Dermis microvascular lymphatic vessel endothelial cell (primary cell): ENCODE measurements at regions not wholly inside any gene's neighbourhood (a gene's known extent, or its start where the extent isn't known, plus 50 kb on each side); places are given as distances from the start of the nearest gene placed in this dataset.

Experiments
- DNase-seq, 2 donors: peaks; one replicate each; pipeline versions ENCODE4 v3.0.0 to v3.0.0-alpha.2; 2010; ENCODE audit warnings: low read depth in 2 of 2

- peak in 1 of 2 donors; percentile 21 for DNase-seq
Observed at GRCh38 chr3:153028381-153028780, 133.6 kb upstream of the RAP2B start.

DNA sequence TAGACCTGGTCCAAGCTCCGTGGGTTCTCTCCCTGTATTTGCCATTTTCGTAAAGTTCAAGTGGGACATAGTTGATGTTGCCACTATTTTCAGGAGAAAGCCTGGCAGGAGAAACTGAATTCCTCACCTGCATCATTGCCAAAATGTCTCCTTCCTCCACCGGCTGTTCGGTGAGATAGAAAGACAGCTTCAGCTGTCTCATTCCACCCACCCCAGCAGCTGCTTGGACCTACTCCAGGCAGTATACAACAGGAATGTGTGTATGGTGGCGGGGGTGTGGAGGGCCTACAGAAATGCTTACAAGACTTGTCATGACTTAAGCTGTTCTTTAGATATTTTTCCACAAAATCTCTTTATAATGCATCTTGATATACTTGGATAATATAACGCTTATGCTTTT lies 132.7 kb upstream of the RAP2B start:
- peak in 1 of 2 donors; percentile 17 for DNase-seq

DNA sequence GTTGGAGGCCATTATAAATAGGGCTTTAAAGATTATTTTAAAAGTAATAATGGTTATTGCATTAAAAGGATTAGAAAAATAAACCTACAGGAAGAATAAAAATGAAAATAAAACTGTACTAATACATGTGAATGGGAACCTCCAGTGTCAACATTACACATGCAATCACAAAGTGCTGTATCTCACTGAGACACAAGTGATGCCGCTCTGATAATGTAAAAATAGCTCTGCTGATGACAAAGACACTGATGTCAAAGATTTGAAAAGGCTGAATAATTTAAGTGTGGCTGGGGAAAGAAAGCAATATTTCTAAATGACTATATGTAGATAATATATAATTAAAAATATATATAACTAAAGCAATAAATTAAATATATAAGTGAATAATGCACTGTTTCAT lies 129.1 kb upstream of the RAP2B start:
- DNase-seq, result no peak

DNA sequence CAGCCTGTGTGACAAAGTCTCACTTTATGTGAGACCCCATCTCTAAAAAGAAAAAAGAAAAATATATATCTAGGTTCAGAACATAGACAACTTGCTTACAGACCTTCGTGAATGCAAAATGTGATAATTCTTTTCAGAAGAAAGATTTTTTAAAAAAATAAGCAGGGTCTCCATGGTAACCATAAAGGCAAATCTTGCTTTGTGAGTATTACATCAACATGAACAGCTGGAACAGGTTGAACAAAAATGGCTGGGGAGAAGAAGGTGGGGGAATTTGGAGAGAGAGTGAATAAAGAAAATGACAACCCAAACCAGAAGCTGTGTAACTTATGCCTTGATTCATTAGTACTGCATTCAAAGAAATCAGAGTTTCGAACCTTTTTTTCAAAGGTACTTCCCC lies 125.2 kb upstream of the RAP2B start:
- no peak for DNase-seq

DNA sequence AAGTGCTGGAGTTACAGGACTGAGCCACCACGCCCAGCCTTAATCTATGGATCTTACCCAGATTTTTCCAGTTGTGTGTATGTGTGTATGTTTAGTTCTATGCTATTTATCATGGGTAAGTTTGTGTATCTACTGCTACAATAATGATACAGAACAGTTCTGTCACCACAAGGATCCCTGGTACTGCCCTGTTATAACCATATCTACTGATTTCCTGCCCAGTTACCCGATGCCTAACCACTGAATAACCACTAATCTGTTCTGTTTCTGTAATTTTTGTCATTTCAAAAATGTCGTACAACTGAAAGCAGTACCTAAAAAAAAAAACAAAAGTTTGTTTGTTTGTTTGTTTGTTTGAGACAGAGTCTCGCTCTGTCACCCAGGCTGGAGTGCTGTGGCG lies 123.7 kb upstream of the RAP2B start:
- no peak for DNase-seq

GRCh38 chr3:153038779-153039178 lies 123.2 kb upstream of the RAP2B start:
- DNase-seq, result peak in 1 of 2 donors; percentile 37

- no peak for DNase-seq
Observed at GRCh38 chr3:153041181-153041580, 120.8 kb upstream of the RAP2B start.

GRCh38 chr3:153042088-153042487 lies 119.9 kb upstream of the RAP2B start:
- no peak for DNase-seq

DNA sequence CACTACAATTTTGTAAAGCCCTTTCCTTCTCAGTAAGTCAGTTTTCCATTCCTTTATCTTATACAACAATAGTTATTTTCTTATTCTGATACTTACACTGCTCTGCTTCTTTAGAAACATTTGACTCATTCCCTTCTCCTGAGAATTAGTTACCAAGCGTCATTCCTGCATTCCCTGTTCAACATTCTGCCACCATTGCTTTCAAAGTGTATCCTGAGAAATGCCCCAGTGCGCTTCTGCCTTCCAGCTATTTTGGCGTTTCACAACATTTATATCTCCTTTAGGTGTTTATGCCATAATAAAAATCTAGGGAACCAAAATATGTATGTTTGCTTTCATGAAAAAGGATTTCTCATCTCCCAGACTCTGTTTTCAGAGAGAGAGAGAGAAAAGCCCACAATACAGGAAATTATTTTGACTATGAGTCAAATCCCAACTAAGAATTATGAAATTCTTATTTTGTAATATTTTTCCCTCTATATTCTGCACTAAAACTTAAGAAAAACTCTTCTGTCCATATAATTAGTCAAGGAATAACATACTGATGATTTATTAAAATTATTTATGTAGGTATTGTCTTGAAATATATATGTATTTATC lies 118.2 kb upstream of the RAP2B start:
- DNase-seq, result peak in 1 of 2 donors; percentile 37

DNA sequence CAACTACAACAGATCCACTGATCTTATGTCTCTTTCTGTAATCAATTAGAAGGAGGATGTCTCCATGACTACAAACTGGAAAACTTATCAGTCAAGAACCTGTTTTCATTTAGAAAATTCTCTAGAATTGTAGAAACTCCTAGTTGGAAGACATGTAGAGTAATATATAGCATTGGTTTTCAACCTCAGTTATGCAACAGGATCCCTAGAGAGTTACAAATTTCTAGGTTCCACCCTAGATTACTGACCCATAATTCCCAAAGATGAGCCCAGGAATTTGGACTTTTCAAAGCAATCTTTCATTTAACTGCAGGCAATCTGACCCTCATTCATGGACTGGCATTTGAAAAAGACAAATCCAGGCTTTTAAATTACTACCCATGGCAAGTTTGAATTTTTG lies 116.9 kb upstream of the RAP2B start:
- no peak for DNase-seq

GRCh38 chr3:153050978-153051377 lies 111.0 kb upstream of the RAP2B start:
- peak in 1 of 2 donors; percentile 8 for DNase-seq

GRCh38 chr3:153051427-153052095 lies 110.5 kb upstream of the RAP2B start:
- peak; percentile 21 to 91 for DNase-seq

DNA sequence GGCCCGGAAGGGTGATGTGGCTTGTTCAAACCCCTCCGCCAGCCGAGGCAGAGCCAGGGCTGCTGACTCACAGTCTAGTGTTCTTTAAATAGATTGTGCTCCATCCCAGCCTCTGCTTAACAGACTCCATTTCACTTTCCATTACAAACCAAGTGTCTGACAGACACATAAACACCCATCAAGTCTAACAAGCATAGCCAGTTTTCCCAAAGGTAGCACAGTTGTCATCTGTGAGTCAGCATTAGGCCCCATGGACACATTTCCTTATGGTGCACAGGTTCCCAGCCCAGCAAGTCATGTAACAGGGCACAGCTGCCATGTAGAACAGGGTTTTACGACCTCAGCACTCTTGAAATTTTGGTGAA lies 109.9 kb upstream of the RAP2B start:
- peak; percentile 35 to 94 for DNase-seq

DNA sequence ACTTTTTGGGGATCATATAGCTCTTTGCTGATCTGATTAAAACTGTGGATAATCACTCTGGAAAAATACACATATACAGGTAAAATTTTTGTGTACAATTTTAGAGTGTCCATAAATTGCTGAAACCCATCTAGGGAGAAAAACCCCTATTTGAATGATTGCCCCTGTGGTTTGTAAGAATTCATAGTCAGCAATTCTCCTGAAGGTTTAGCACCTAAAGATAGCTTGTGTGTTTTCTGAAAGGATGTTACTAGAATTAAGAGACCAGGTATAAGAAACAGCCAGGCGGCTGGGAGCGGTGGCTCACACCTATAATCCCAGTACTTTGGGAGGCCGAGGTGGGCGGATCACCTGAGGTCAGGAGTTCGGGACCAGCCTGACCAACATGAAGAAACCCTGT lies 106.8 kb upstream of the RAP2B start:
- no peak for DNase-seq

DNA sequence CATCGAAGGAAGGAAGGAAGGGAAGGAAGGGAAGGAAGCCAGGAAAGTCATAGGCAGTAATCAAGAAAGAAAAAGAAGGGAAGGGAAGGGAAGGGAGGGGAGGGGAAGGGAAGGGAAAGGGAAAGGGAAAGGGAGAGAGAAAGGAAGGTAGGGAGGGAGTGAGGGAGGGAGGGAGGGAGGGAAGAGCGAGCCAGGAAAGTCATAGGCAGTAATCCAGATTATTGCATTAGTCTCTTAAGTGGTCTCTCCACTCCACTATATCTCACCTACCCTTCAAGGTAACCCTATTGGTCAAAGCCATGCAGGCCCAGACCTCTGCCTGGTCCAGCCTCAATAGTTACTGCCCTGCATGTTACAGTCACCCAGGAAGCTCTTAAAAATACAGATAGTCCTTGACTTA lies 106.2 kb upstream of the RAP2B start:
- DNase-seq, result no peak

- peak in 1 of 2 donors; percentile 22 for DNase-seq
Observed at GRCh38 chr3:153058031-153058688, 103.9 kb upstream of the RAP2B start.

DNA sequence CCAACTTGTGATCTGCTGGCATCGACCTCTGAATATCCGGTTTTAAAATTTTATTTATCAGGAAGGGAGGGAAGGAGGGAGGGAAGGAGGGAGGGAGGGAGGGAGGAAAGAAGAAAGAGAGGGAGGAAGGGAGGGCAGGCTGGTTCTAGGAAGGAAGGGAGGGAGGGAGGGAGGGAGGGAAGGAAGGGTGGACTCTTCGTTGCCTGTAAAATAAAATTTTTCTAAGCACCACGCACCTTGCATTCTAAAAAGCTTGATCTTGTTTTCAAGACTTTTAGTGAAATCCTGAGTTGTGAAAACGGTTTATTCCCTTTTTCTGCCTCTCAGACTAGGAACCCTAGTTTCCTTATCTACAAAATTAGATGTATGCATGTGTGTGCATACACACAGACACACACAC lies 101.7 kb upstream of the RAP2B start:
- DNase-seq, result no peak

- DNase-seq, result no peak
Observed at GRCh38 chr3:153061938-153062528, 100.0 kb upstream of the RAP2B start.

- no peak for DNase-seq
Observed at GRCh38 chr3:153063337-153063736, 98.7 kb upstream of the RAP2B start.

DNA sequence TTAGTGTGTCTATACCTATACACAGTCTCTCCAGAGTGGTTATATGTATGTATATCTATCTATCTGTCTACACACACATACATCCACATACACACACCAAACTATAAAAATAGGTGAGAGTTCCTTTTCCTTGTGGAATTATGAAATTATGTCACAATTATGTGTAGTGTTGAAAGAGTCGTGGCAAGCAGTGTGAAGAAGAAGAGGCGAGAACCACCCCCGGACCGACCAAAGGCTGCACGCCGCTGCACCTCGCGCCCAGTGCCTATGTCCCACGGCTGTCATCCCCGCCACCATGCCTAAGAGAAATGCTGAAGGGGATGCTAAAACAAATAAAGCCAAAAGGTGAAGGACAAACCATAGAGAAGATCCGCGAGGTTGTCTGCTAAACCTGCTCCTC lies 95.0 kb upstream of the RAP2B start:
- DNase-seq, result no peak

DNA sequence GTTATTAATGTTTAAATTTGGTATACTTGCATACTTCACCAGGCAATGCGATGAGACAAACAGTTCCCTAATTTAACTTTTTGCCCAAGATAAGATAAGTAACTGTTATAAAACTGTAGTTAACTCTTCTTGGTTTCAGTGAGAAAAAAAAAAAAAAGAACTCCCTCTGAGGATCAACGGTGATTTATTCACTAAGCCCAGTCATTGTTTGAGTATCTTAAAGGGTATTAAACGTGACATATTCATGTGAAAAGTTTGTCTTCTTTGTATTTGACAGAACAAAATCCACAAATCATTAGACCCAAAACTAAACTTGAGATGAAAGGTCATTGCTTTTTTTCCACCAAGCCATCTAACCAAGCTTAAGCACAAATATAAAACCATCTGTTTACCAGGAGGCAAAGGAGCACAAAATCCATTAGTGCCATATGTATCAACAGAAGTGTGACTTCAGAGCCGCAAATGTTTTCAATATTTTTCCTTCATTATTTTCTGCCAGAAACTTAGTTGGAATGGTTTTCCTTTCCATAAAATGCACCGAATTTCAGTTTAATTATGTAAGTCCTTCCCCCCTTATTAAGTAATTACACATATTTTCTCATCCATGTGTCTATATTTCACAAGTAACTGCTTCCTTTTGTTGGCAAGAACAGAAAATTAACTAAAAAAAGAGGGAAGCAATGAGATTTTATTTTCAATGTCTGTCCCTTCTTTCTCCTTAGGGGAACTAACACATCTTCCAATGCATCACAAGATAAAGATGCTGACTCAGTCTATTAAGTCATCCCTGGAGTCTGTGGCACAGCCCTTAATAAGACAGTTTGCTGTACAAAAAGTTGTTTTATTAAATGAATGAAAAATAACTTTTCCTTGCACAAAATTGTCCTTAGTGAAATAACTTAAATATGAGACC lies 92.2 kb upstream of the RAP2B start:
- DNase-seq, result no peak

DNA sequence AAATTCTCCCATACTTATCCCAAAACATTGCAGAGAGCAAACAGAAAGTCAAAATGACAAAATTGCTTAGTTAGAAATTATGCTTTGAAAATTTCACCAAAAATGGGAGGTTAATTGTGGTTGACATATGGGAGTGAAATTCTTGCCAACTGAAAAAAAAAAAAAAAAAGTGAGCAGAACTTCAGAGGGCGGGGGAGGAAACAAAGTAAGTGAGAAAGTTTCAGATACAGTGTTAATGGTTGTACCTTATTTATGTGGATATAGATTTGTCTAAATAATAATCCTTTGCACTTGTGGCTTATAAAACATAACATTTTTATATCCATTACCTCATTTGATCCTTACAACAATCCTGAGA lies 91.5 kb upstream of the RAP2B start:
- DNase-seq, result no peak
